T-cell (primary cell): ENCODE measurements at regions not wholly inside any gene's neighbourhood (a gene's known extent, or its start where the extent isn't known, plus 50 kb on each side); places are given as distances from the start of the nearest gene placed in this dataset.
A peak's percentile ranks its signal among the peaks of the same experiment; 100 is the strongest.
"Not testable (repeated sequence)": the region's sequence is repeated elsewhere in the genome, so short reads cannot be mapped to it uniquely, and the experiment has no call there.

Experiments used
- ATAC-seq, 4 experiments: fragments of 200-7000 bp in 3 of 4; fragments of 150-1000 bp in 1 of 4; cut with Tn5 transposase; replicated peaks in 1 of 4; 1 replicate in 3 of 4; 2 replicates in 1 of 4; pipeline ENCODE4 v1.10.0; 2021; ENCODE audit warnings: moderate library complexity in 3 of 4, mild to moderate bottlenecking in 2 of 4, moderate number of reproducible peaks in 1 of 4
- CTCF ChIA-PET, 2 donors: fragments of 300-600 bp; sonication (Branson Sonifier 250); formaldehyde crosslinking; loops; one replicate each; lab custom pipeline; 2022; ENCODE audit warnings: antibody characterized with exemption in 2 of 2; lab: Charles Lee
- POLR2A ChIA-PET, 2 donors: fragments of 300-600 bp; sonication (Branson Sonifier 250); formaldehyde crosslinking; loops; one replicate each; lab custom pipeline; 2022; ENCODE audit warnings: antibody characterized with exemption in 2 of 2; lab: Charles Lee
- DNase-seq, 35 experiments: peaks; one replicate each; pipeline versions ENCODE4 v3.0.0 to v3.0.0-alpha.2; 2013 to 2023
- H3K27ac ChIP-seq: one replicate; pipeline ENCODE4 v1.5.1; 2013; ENCODE audit warnings: low read length
- H3K27me3 ChIP-seq, 2 experiments: replicated peaks in 1 of 2; 1 replicate in 1 of 2; 2 replicates in 1 of 2; pipeline versions ENCODE4 v1.6.1 to v1.7.0; 2013; ENCODE audit warnings: low read length in 1 of 2, mixed read lengths in 1 of 2; ENCODE audit not compliant: control insufficient read depth in 2 of 2, insufficient read depth in 2 of 2; ENCODE audit errors: extremely low read depth in 1 of 2
- H3K36me3 ChIP-seq, 2 donors: 1 replicate in 1 of 2; 2 replicates in 1 of 2; pipeline versions ENCODE4 v1.6.1 to v1.7.0; 2013; ENCODE audit warnings: low read length in 1 of 2; ENCODE audit not compliant: control insufficient read depth in 2 of 2, insufficient read depth in 1 of 2; ENCODE audit errors: extremely low read depth in 1 of 2
- H3K4me1 ChIP-seq, 2 experiments: 1 replicate in 1 of 2; 2 replicates in 1 of 2; pipeline versions ENCODE4 v1.6.1 to v1.7.0; 2013; ENCODE audit warnings: low read length in 2 of 2, mixed read lengths in 1 of 2; ENCODE audit not compliant: insufficient read depth in 2 of 2, control insufficient read depth in 1 of 2; ENCODE audit errors: extremely low read depth in 1 of 2
- H3K4me3 ChIP-seq, 2 donors: 1 replicate in 1 of 2; 2 replicates in 1 of 2; pipeline versions ENCODE4 v1.5.1 to v1.7.0; 2013; ENCODE audit warnings: mild to moderate bottlenecking in 2 of 2, low read length in 1 of 2, moderate library complexity in 1 of 2; ENCODE audit not compliant: control insufficient read depth in 1 of 2; ENCODE audit errors: extremely low read depth in 1 of 2
- H3K9me3 ChIP-seq: 2 replicates; pipeline ENCODE4 v1.7.0; 2013
- H3K27ac Mint-ChIP-seq, 2 donors: one replicate each; pipeline ENCODE4 v1.8.0; 2020 to 2021; ENCODE audit warnings: mild to moderate bottlenecking in 2 of 2, mixed read lengths in 2 of 2
- H3K27me3 Mint-ChIP-seq, 2 donors: one replicate each; pipeline ENCODE4 v1.8.0; 2021 to 2022; ENCODE audit warnings: mixed read lengths in 2 of 2
- H3K36me3 Mint-ChIP-seq: one replicate; pipeline ENCODE4 v1.8.0; 2021; ENCODE audit warnings: mixed read lengths
- H3K4me1 Mint-ChIP-seq, 3 donors: one replicate each; pipeline ENCODE4 v1.8.0; 2020 to 2022; ENCODE audit warnings: mixed read lengths in 3 of 3, mild to moderate bottlenecking in 1 of 3
- H3K4me3 Mint-ChIP-seq, 3 donors: one replicate each; pipeline ENCODE4 v1.8.0; 2020 to 2022; ENCODE audit warnings: mild to moderate bottlenecking in 3 of 3, mixed read lengths in 3 of 3, moderate library complexity in 3 of 3
- H3K9me3 Mint-ChIP-seq, 3 donors: one replicate each; pipeline ENCODE4 v1.8.0; 2020 to 2022; ENCODE audit warnings: mixed read lengths in 3 of 3
- WGBS: methylation state at CpG from one replicate; pipeline ENCODE4 v1.1.5; 2013; ENCODE audit warnings: missing lambda C conversion rate; ENCODE audit not compliant: insufficient coverage; 5-methylcytosine and 5-hydroxymethylcytosine counted together

GRCh38 chr9:105124598-105124997 lies 119.9 kb upstream of the SLC44A1 start:
- H3K4me3 Mint-ChIP-seq, H3K27ac ChIP-seq, H3K27me3 ChIP-seq, H3K4me3 ChIP-seq, H3K27me3 Mint-ChIP-seq, DNase-seq, H3K36me3 ChIP-seq, H3K9me3 ChIP-seq, H3K27ac Mint-ChIP-seq, H3K36me3 Mint-ChIP-seq, POLR2A ChIA-PET, ATAC-seq, H3K9me3 Mint-ChIP-seq: not testable (repeated sequence)
- H3K4me1 Mint-ChIP-seq, result peaks cover 50 to 57% (median 56%) of the 10 kb centered on the region in 3 donors
- CTCF ChIA-PET, result interaction anchor here in 1 of 2 donors (0.6 to 0.7 kb wide), 2 partner anchors 233 to 258 kb away, joined by 5 to 6 read pairs; no protein-coding TSS in a partner anchor
- peaks cover 39 to 42% of the 10 kb centered on the region in 2 experiments for H3K4me1 ChIP-seq
- WGBS, result no CpG with 5 or more reads among the region's 5 CpGs

DNA sequence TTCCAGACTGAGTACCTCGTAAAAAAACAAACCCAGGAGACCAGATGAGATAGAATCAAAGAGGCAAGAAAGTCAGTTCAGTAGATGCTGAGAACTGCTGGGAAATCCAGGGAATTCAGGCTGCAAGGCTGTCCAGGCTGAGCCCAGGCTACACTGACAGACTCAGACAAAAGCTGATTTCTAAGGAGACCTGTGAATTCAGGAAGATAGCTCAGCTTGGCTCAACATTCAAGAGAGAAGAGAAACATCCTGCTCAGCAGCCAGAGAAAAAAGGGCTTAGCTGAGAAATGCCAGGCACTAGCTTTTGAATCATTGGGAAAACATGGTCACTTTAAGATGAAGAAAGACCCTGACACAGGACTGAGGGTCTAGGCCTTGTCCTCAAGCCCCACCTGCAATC lies 118.2 kb upstream of the SLC44A1 start:
- Mint-ChIP-seq H3K9me3 (no peaks in the 10 kb centered on the region), H3K4me1 (peaks cover 59 to 73% (median 64%) of the 10 kb centered on the region in 3 donors), H3K27me3 (no peaks in the 10 kb centered on the region), H3K4me3 (peak overlapping the region in 1 of 3 donors; percentile 55), H3K36me3 (no peaks in the 10 kb centered on the region), H3K27ac (no peak overlapping the region)
- CTCF ChIA-PET, result interaction anchor here in 1 of 2 donors (0.7 to 1.5 kb wide), 3 partner anchors 144 to 263 kb away, joined by 3 to 9 read pairs (median 3); no protein-coding TSS in a partner anchor
- Histone ChIP-seq H3K4me1 (peaks cover 44% of the 10 kb centered on the region in 2 experiments), H3K27ac (no peak overlapping the region), H3K27me3 (peaks cover 0 to 5% of the 10 kb centered on the region in 2 experiments), H3K36me3 (no peaks in the 10 kb centered on the region), H3K4me3 (no peak overlapping the region), H3K9me3 (no peaks in the 10 kb centered on the region)
- DNase-seq (no peak), ATAC-seq (no peak)
- WGBS, result no CpG with 5 or more reads among the region's 1 CpG
- POLR2A ChIA-PET, result interaction anchor here (0.5 to 0.8 kb wide), 2 partner anchors 261 to 263 kb away, joined by 4 to 8 read pairs; no protein-coding TSS in a partner anchor

DNA sequence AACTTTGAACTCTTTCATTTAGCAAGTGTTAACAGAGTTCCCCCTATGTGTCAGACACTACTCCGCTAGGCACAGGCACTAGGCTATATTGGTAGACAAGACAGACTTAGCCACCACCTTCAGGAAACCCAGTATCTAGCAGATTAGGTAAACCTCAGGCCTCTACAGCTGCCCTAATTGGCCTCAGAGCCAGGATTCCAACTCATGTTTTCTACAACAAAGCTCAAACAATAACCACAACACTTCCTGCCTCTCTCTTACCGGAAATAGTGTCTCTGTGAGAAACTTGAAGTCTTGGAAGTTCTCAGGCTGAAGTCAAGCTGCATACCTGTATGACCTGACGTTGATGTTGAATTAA lies 116.6 kb upstream of the SLC44A1 start:
- POLR2A ChIA-PET, result interaction anchor here in 1 of 2 donors (0.6 to 1.1 kb wide), 4 partner anchors 10 to 276 kb away, joined by 3 to 4 read pairs (median 4); no protein-coding TSS in a partner anchor

GRCh38 chr9:105128908-105129600 lies 115.4 kb upstream of the SLC44A1 start:
- no peaks in the 10 kb centered on the region for H3K9me3 Mint-ChIP-seq
- Histone ChIP-seq H3K4me1 (peaks cover 36 to 48% of the 10 kb centered on the region in 2 experiments), H3K9me3 (no peaks in the 10 kb centered on the region), H3K4me3 (no peak overlapping the region), H3K27me3 (peaks cover 0 to 3% of the 10 kb centered on the region in 2 experiments), H3K27ac (no peak overlapping the region), H3K36me3 (no peaks in the 10 kb centered on the region)
- ATAC-seq, result no peak
- POLR2A ChIA-PET, result no interaction called here
- peak overlapping the region in 1 of 2 donors; percentile 50 for H3K27ac Mint-ChIP-seq
- no peak for DNase-seq
- peaks cover 51 to 77% (median 59%) of the 10 kb centered on the region in 3 donors for H3K4me1 Mint-ChIP-seq
- H3K36me3 Mint-ChIP-seq, result no peaks in the 10 kb centered on the region
- CTCF ChIA-PET, result interaction anchor here (1.1 to 1.6 kb wide), 4 partner anchors 26 to 321 kb away, joined by 3 to 6 read pairs (median 4); no protein-coding TSS in a partner anchor
- 95% methylated on average over 4 of the region's 5 CpGs for WGBS
- no peaks in the 10 kb centered on the region for H3K27me3 Mint-ChIP-seq
- H3K4me3 Mint-ChIP-seq, result peak overlapping the region in 1 of 3 donors; percentile 50

More for the DNA sequence above, 116.6 kb upstream of the SLC44A1 start:
- Mint-ChIP-seq H3K36me3 (no peaks in the 10 kb centered on the region), H3K9me3 (no peaks in the 10 kb centered on the region), H3K27me3 (no peaks in the 10 kb centered on the region), H3K4me1 (peaks cover 51 to 68% (median 56%) of the 10 kb centered on the region in 3 donors), H3K27ac (peak overlapping the region; percentile 19 to 44), H3K4me3 (peak overlapping the region; percentile 9 to 50 (median 39))
- Histone ChIP-seq H3K9me3 (no peaks in the 10 kb centered on the region), H3K27ac (peak overlapping the region; percentile 28), H3K27me3 (peaks cover 0 to 5% of the 10 kb centered on the region in 2 experiments), H3K4me1 (peaks cover 36 to 48% of the 10 kb centered on the region in 2 experiments), H3K4me3 (no peak overlapping the region), H3K36me3 (no peaks in the 10 kb centered on the region)
- CTCF ChIA-PET, result interaction anchor here (0.6 to 1.6 kb wide), 8 partner anchors 27 to 267 kb away, joined by 3 to 6 read pairs (median 5); no protein-coding TSS in a partner anchor
- 0% methylated on average over 2 of the region's 3 CpGs for WGBS
- peak; percentile 15 to 87 (median 62) for DNase-seq
- peak; percentile 99 for ATAC-seq

GRCh38 chr9:105129731-105130130 lies 114.7 kb upstream of the SLC44A1 start:
- WGBS, result 83% methylated on average over 1 of the region's 1 CpG
- H3K4me1 Mint-ChIP-seq, result peaks cover 53 to 78% (median 61%) of the 10 kb centered on the region in 3 donors
- H3K4me3 ChIP-seq, result no peak overlapping the region
- ChIA-PET POLR2A (interaction anchor here in 1 of 2 donors (0.5 kb wide), 1 partner anchor 144 kb away, joined by 10 read pairs; no protein-coding TSS in a partner anchor), CTCF (interaction anchor here in 1 of 2 donors (0.6 to 1.1 kb wide), 2 partner anchors 274 to 322 kb away, joined by 3 to 11 read pairs; no protein-coding TSS in a partner anchor)
- peaks cover 0 to 3% of the 10 kb centered on the region in 2 experiments for H3K27me3 ChIP-seq
- H3K9me3 Mint-ChIP-seq, result no peaks in the 10 kb centered on the region
- H3K36me3 ChIP-seq, result no peaks in the 10 kb centered on the region
- H3K27ac ChIP-seq, result no peak overlapping the region
- H3K9me3 ChIP-seq, result no peaks in the 10 kb centered on the region
- no peaks in the 10 kb centered on the region for H3K27me3 Mint-ChIP-seq
- no peak overlapping the region for H3K27ac Mint-ChIP-seq
- H3K4me3 Mint-ChIP-seq, result peak overlapping the region in 1 of 3 donors; percentile 50
- peaks cover 36 to 48% of the 10 kb centered on the region in 2 experiments for H3K4me1 ChIP-seq
- DNase-seq (no peak), ATAC-seq (no peak)
- H3K36me3 Mint-ChIP-seq, result no peaks in the 10 kb centered on the region

DNA sequence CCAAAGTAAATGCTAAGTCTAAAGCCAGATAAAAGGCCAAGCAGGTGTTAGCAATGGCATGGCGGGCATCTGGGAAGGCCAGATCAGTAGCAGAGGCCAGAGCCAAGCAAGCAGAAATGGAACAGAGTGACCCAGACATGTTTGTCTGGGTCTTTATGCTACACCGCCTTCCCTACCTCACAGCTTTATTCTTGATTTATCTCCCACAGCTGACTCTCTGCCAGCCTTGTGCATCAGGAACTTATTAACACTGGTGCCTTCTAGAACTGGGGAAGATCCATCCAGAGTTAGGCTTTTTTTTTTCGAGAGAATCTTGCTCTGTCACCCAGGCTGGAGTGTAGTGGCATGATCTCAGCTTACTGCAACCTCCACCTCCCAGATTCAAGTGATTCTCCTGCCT lies 112.5 kb upstream of the SLC44A1 start:
- no peak overlapping the region for H3K27ac Mint-ChIP-seq
- no peak for DNase-seq
- ATAC-seq, result no peak
- H3K9me3 ChIP-seq, result no peaks in the 10 kb centered on the region
- ChIA-PET POLR2A (no interaction called here), CTCF (interaction anchor here in 1 of 2 donors (0.6 to 0.7 kb wide), 2 partner anchors 151 to 260 kb away, joined by 3 to 6 read pairs; no protein-coding TSS in a partner anchor)
- no peaks in the 10 kb centered on the region for H3K36me3 Mint-ChIP-seq
- peaks cover 43 to 66% (median 54%) of the 10 kb centered on the region in 3 donors for H3K4me1 Mint-ChIP-seq
- no peak overlapping the region for H3K4me3 Mint-ChIP-seq
- no peaks in the 10 kb centered on the region for H3K27me3 Mint-ChIP-seq
- peaks cover 26 to 34% of the 10 kb centered on the region in 2 experiments for H3K4me1 ChIP-seq
- no peak overlapping the region for H3K27ac ChIP-seq
- H3K9me3 Mint-ChIP-seq, result no peaks in the 10 kb centered on the region
- H3K4me3 ChIP-seq, result no peak overlapping the region
- no peaks in the 10 kb centered on the region for H3K36me3 ChIP-seq
- WGBS, result 88% methylated on average over 1 of the region's 3 CpGs
- H3K27me3 ChIP-seq, result no peaks in the 10 kb centered on the region
